ENCODE measurements at regions not wholly inside any gene's neighbourhood (a gene's known extent, or its start where the extent isn't known, plus 50 kb on each side); places are given as distances from the start of the nearest gene placed in this dataset.

- no peaks in the 10 kb centered on the region for H4K20me1 ChIP-seq (replicated peaks; ENCODE audit: control insufficient read depth, insufficient read depth, low read length)
- no peaks in the 10 kb centered on the region for H3K79me2 ChIP-seq (ENCODE audit: control insufficient read depth, insufficient read depth, low read length)
- H2AFZ ChIP-seq (ENCODE audit: low read depth, low read length), result no peak overlapping the region
- H3K4me1 ChIP-seq (replicated peaks in 1 of 2; ENCODE audit: control insufficient read depth in 2 of 2, insufficient read depth in 2 of 2, low read length in 2 of 2), result no peaks in the 10 kb centered on the region; a peak in 1 of 5 replicates
- H3K9me3 ChIP-seq (replicated peaks; ENCODE audit: control insufficient read depth, insufficient read depth, low read depth, low read length), result no peaks in the 10 kb centered on the region
- no peak overlapping the region for H3K27ac ChIP-seq (ENCODE audit: extremely low read depth, low read depth, low read length)
- H3K9ac ChIP-seq (ENCODE audit: insufficient read depth in 1 of 2, low read depth in 2 of 2, low read length in 2 of 2), result no peak overlapping the region
- FAIRE-seq, result no peak
- intact Hi-C loops (cut with micrococcal nuclease) (no loop called here), in situ Hi-C loops (cut with MboI) (no loop called here)
- BruUV-seq (replicated peaks), result no TSS peak
- no peaks in the 10 kb centered on the region for H3K36me3 ChIP-seq (ENCODE audit: control insufficient read depth, insufficient read depth, low read length)
- ATAC-seq, result peak; percentile 45
- peaks cover 0 to 2% of the 10 kb centered on the region in 2 experiments; a peak in 1 of 5 replicates for H3K27me3 ChIP-seq (ENCODE audit: control insufficient read depth in 2 of 2, insufficient read depth in 2 of 2, low read length in 2 of 2)
- TF ChIP-seq FOXA3 (CRISPR knock-in tag; conservative IDR thresholded peaks at IDR 0.05 in 1 of 2, IDR thresholded peaks at IDR 0.05 in 1 of 2), result peak in 1 of 2 experiments; percentile 53; a peak in 1 of 4 replicates
- TF ChIP-seq ELK1 (CRISPR knock-in tag; IDR thresholded peaks at IDR 0.05), result no peak
- no peak overlapping the region for H3K4me3 ChIP-seq
- DNase-seq (ENCODE audit: extremely low read depth in 1 of 4, low spot score in 3 of 4), result no peak
- no peaks in the 10 kb centered on the region for H3K9me1 ChIP-seq (ENCODE audit: control insufficient read depth, insufficient read depth, low read length)
- H3K4me2 ChIP-seq (ENCODE audit: insufficient read depth, low read length), result no peak overlapping the region
- POLR2A ChIA-PET, result interaction anchor here (0.6 to 0.7 kb wide), 2 partner anchors 14 to 153 kb away, joined by 3 to 4 read pairs; no protein-coding TSS in a partner anchor
- CTCF ChIA-PET (ENCODE audit: low intra/inter-chr PET ratio), result no interaction called here
- 3% methylated on average over 3 of the region's 3 CpGs for WGBS (ENCODE audit: insufficient coverage, low coverage, missing lambda C conversion rate)
Measured at GRCh38 chr21:17725339-17725738, 93.8 kb downstream of the C21orf91 start.

- no peak overlapping the region for H3K4me3 ChIP-seq
- no peaks in the 10 kb centered on the region for H3K79me2 ChIP-seq (ENCODE audit: control insufficient read depth, insufficient read depth, low read length)
- no peak for FAIRE-seq
- H3K9ac ChIP-seq (ENCODE audit: insufficient read depth in 1 of 2, low read depth in 2 of 2, low read length in 2 of 2), result no peak overlapping the region
- H3K9me1 ChIP-seq (ENCODE audit: control insufficient read depth, insufficient read depth, low read length), result no peaks in the 10 kb centered on the region
- 0% methylated on average over 2 of the region's 2 CpGs for WGBS (ENCODE audit: insufficient coverage, low coverage, missing lambda C conversion rate)
- POLR2A ChIA-PET, result no interaction called here
- no peaks in the 10 kb centered on the region for H3K9me3 ChIP-seq (replicated peaks; ENCODE audit: control insufficient read depth, insufficient read depth, low read depth, low read length)
- H3K27me3 ChIP-seq (ENCODE audit: control insufficient read depth in 2 of 2, insufficient read depth in 2 of 2, low read length in 2 of 2), result no peaks in the 10 kb centered on the region
- no peak overlapping the region for H3K27ac ChIP-seq (ENCODE audit: extremely low read depth, low read depth, low read length)
- no peak for DNase-seq (ENCODE audit: extremely low read depth in 1 of 4, low spot score in 3 of 4)
- no peak for ATAC-seq
- CTCF ChIA-PET (ENCODE audit: low intra/inter-chr PET ratio), result no interaction called here
- no peak overlapping the region for H2AFZ ChIP-seq (ENCODE audit: low read depth, low read length)
- no peak overlapping the region for H3K4me2 ChIP-seq (ENCODE audit: insufficient read depth, low read length)
- H3K4me1 ChIP-seq (replicated peaks in 1 of 2; ENCODE audit: control insufficient read depth in 2 of 2, insufficient read depth in 2 of 2, low read length in 2 of 2), result no peaks in the 10 kb centered on the region
- intact Hi-C loops (cut with micrococcal nuclease), result no loop called here
- H4K20me1 ChIP-seq (replicated peaks; ENCODE audit: control insufficient read depth, insufficient read depth, low read length), result no peaks in the 10 kb centered on the region
- BruUV-seq (replicated peaks), result no TSS peak
- in situ Hi-C loops (cut with MboI), result no loop called here
- H3K36me3 ChIP-seq (ENCODE audit: control insufficient read depth, insufficient read depth, low read length), result no peaks in the 10 kb centered on the region
- TF ChIP-seq ATF7 (IDR thresholded peaks at IDR 0.05) (no peak), POU5F1 (IDR thresholded peaks at IDR 0.05; ENCODE audit: borderline replicate concordance, low read depth, low read length, partially characterized antibody) (no peak), CHD4 (IDR thresholded peaks at IDR 0.05; ENCODE audit: insufficient read depth, insufficient replicate concordance, low read depth, low read length, poor library complexity, severe bottlenecking) (no peak), COPS2 (conservative IDR thresholded peaks at IDR 0.05) (no peak), ZNF583 (CRISPR knock-in tag; IDR thresholded peaks at IDR 0.05) (no peak), ARID1B (IDR thresholded peaks at IDR 0.05) (no peak)
- TF ChIP-seq, protein P1, sequence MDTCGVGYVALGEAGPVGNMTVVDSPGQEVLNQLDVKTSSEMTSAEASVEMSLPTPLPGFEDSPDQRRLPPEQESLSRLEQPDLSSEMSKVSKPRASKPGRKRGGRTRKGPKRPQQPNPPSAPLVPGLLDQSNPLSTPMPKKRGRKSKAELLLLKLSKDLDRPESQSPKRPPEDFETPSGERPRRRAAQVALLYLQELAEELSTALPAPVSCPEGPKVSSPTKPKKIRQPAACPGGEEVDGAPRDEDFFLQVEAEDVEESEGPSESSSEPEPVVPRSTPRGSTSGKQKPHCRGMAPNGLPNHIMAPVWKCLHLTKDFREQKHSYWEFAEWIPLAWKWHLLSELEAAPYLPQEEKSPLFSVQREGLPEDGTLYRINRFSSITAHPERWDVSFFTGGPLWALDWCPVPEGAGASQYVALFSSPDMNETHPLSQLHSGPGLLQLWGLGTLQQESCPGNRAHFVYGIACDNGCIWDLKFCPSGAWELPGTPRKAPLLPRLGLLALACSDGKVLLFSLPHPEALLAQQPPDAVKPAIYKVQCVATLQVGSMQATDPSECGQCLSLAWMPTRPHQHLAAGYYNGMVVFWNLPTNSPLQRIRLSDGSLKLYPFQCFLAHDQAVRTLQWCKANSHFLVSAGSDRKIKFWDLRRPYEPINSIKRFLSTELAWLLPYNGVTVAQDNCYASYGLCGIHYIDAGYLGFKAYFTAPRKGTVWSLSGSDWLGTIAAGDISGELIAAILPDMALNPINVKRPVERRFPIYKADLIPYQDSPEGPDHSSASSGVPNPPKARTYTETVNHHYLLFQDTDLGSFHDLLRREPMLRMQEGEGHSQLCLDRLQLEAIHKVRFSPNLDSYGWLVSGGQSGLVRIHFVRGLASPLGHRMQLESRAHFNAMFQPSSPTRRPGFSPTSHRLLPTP (IDR thresholded peaks at IDR 0.05; ENCODE audit: borderline replicate concordance, extremely low read depth, insufficient read length), result no peak
- TF ChIP-seq, protein P2, sequence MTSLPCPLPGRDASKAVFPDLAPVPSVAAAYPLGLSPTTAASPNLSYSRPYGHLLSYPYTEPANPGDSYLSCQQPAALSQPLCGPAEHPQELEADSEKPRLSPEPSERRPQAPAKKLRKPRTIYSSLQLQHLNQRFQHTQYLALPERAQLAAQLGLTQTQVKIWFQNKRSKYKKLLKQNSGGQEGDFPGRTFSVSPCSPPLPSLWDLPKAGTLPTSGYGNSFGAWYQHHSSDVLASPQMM (CRISPR knock-in tag; IDR thresholded peaks at IDR 0.05), result no peak
Measured at GRCh38 chr21:17712887-17713286, 100.2 kb upstream of the BTG3 start.
